Calu3 (cell line): ENCODE measurements at regions not wholly inside any gene's neighbourhood (a gene's known extent, or its start where the extent isn't known, plus 50 kb on each side); places are given as distances from the start of the nearest gene placed in this dataset.

ENCODE experiments used
- BruUV-seq: library from RNA; stranded (reverse); fragments of 400-500 nt; replicated peaks from 2 replicates; lab custom pipeline; 2021; lab: Mats Ljungman, UMichigan
- CTCF ChIA-PET: fragments of 300-600 bp; sonication (Branson Sonifier 250); formaldehyde crosslinking; loops from one replicate; lab custom pipeline; 2022; ENCODE audit warnings: antibody characterized with exemption; lab: Charles Lee
- DNase-seq: peaks from one replicate; pipeline ENCODE4 v3.0.0; 2022
- H3K27ac Mint-ChIP-seq: one replicate; pipeline ENCODE4 v1.8.0; 2022; ENCODE audit warnings: mixed read lengths; ENCODE audit not compliant: unreplicated experiment
- H3K27me3 Mint-ChIP-seq: one replicate; pipeline ENCODE4 v1.8.0; 2022; ENCODE audit warnings: mixed read lengths; ENCODE audit not compliant: unreplicated experiment
- H3K36me3 Mint-ChIP-seq: one replicate; pipeline ENCODE4 v1.8.0; 2022; ENCODE audit warnings: mild to moderate bottlenecking, moderate library complexity, mixed read lengths; ENCODE audit not compliant: insufficient read depth, unreplicated experiment
- H3K4me1 Mint-ChIP-seq: one replicate; pipeline ENCODE4 v1.8.0; 2022; ENCODE audit warnings: mild to moderate bottlenecking, low read depth, mixed read lengths; ENCODE audit not compliant: unreplicated experiment
- H3K4me3 Mint-ChIP-seq: one replicate; pipeline ENCODE4 v1.8.0; 2022; ENCODE audit warnings: mild to moderate bottlenecking, low read depth, moderate library complexity, mixed read lengths; ENCODE audit not compliant: unreplicated experiment
- H3K9me3 Mint-ChIP-seq: one replicate; pipeline ENCODE4 v1.8.0; 2022; ENCODE audit warnings: low read depth, mixed read lengths; ENCODE audit not compliant: unreplicated experiment
- intact Hi-C: fragments of 100-400 bp; cut with micrococcal nuclease; formaldehyde crosslinking; loops from one replicate; pipeline ENCODE4 v1.10.0; 2022; ENCODE audit not compliant: unreplicated experiment
- TF ChIP-seq, protein P1 (sequence below): fragments of 200-600 bp; IDR thresholded peaks from one replicate; pipeline ENCODE4 v1.8.0; 2022; ENCODE audit warnings: antibody characterized with exemption; ENCODE audit not compliant: unreplicated experiment

DNA sequence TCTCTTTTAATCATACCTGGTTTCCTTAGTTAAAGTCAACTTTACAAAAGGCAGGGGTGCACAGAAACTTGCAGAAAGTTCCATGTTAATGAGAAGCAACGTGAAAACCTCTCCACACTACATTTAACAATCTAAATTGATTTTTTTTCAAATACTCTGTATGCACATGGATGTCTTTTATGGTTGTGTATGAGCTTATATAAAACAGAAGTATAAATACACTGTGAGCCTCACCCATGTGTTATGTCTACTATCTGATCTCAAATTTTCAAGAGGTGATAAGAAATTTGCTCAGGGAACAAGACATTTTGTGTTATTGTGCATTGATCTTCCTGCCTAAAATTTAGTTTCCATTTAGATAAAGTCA, 617.6 kb downstream of the ADCYAP1 start:
- H3K4me1 Mint-ChIP-seq, result no peaks in the 10 kb centered on the region
- H3K27me3 Mint-ChIP-seq, result no peaks in the 10 kb centered on the region
- peaks cover 3% of the 10 kb centered on the region for H3K9me3 Mint-ChIP-seq
- intact Hi-C loops, result no loop called here
- H3K27ac Mint-ChIP-seq, result no peak overlapping the region
- CTCF ChIA-PET, result no interaction called here
- DNase-seq, result no peak
- no peak overlapping the region for H3K4me3 Mint-ChIP-seq
- TF ChIP-seq, protein P1, sequence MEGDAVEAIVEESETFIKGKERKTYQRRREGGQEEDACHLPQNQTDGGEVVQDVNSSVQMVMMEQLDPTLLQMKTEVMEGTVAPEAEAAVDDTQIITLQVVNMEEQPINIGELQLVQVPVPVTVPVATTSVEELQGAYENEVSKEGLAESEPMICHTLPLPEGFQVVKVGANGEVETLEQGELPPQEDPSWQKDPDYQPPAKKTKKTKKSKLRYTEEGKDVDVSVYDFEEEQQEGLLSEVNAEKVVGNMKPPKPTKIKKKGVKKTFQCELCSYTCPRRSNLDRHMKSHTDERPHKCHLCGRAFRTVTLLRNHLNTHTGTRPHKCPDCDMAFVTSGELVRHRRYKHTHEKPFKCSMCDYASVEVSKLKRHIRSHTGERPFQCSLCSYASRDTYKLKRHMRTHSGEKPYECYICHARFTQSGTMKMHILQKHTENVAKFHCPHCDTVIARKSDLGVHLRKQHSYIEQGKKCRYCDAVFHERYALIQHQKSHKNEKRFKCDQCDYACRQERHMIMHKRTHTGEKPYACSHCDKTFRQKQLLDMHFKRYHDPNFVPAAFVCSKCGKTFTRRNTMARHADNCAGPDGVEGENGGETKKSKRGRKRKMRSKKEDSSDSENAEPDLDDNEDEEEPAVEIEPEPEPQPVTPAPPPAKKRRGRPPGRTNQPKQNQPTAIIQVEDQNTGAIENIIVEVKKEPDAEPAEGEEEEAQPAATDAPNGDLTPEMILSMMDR, result no peak
- no TSS peak for BruUV-seq
- no peaks in the 10 kb centered on the region for H3K36me3 Mint-ChIP-seq

DNA sequence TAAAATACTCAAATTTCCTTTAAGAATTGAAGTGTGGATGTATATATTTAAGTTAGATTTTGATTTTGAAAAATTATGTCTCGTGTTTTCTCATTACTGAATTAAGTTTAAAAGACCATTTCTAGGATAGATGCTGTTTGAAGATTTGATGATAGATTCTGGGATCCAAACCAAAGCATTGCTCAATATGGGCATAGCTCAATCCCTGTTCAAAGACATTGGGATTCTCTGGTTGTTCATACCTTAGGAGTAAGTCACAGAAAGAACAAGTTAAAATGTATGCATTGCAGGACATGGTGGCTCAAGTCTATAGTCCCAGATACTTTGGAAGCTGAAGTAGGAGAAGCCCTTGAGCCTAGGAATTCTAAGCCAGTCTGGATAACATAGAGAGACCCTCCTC, 622.3 kb downstream of the ADCYAP1 start:
- no peak overlapping the region for H3K4me3 Mint-ChIP-seq
- no peak for DNase-seq
- TF ChIP-seq, protein P1, result no peak
- H3K27me3 Mint-ChIP-seq, result no peaks in the 10 kb centered on the region
- intact Hi-C loops, result loop anchor here (5.0 kb wide), 1 partner anchor 360 kb away; no protein-coding TSS in a partner anchor
- H3K27ac Mint-ChIP-seq, result no peak overlapping the region
- CTCF ChIA-PET, result interaction anchor here (0.6 kb wide), 1 partner anchor 1232 kb away, joined by 3 read pairs; no protein-coding TSS in a partner anchor
- no TSS peak for BruUV-seq
- no peaks in the 10 kb centered on the region for H3K4me1 Mint-ChIP-seq
- H3K36me3 Mint-ChIP-seq, result no peaks in the 10 kb centered on the region
- peaks cover 8% of the 10 kb centered on the region for H3K9me3 Mint-ChIP-seq

DNA sequence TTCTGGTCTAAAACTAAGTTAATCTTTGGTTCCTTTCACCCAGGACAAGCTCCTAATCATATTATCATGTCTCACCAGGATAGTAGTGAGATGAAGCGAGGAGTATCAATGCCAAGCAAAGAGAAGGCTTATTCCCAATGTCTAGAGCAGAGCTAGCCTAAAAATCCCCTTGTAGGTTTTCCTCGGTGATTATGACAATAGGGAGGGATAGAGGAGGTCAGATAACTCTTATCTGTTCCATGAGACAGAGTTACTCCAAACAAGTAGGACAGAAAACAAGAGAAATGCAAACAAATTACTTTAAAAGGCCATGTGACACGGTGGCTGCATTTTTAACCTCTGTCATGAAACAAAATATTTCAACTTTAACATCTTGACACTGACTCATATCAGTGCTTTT, 623.1 kb downstream of the ADCYAP1 start:
- H3K36me3 Mint-ChIP-seq, result no peaks in the 10 kb centered on the region
- DNase-seq, result no peak
- CTCF ChIA-PET, result interaction anchor here (0.6 kb wide), 1 partner anchor 1231 kb away, joined by 3 read pairs; no protein-coding TSS in a partner anchor
- peaks cover 5% of the 10 kb centered on the region for H3K9me3 Mint-ChIP-seq
- H3K27ac Mint-ChIP-seq, result no peak overlapping the region
- no peaks in the 10 kb centered on the region for H3K27me3 Mint-ChIP-seq
- BruUV-seq, result no TSS peak
- intact Hi-C loops, result loop anchor here (5.0 kb wide), 1 partner anchor 359 kb away; no protein-coding TSS in a partner anchor
- TF ChIP-seq, protein P1, result no peak
- no peak overlapping the region for H3K4me3 Mint-ChIP-seq
- H3K4me1 Mint-ChIP-seq, result no peaks in the 10 kb centered on the region

DNA sequence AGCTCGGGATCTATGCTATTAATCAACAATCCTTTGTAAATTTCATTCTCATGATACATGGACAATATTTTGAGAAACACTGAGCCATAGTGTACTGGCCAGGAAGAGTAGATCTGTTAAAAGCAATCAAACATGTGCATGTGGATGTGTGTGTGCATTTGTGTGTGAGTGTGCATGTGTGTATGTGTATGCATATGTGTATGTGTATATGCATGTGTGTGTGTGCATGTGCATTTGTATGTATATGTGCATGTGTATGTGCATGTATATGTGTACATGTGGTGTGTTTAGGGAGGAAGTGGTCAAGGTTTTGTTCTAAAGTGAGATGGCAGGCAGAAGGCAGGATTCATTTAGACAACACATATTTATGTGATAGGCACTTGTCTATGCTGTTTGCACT, 623.8 kb downstream of the ADCYAP1 start:
- Mint-ChIP-seq H3K9me3 (peaks cover 5% of the 10 kb centered on the region), H3K27ac (no peak overlapping the region), H3K4me3 (no peak overlapping the region), H3K36me3 (no peaks in the 10 kb centered on the region), H3K4me1 (no peaks in the 10 kb centered on the region), H3K27me3 (no peaks in the 10 kb centered on the region)
- TF ChIP-seq, protein P1, result no peak
- no peak for DNase-seq
- intact Hi-C loops, result loop anchor here (5.0 kb wide), 1 partner anchor 359 kb away; no protein-coding TSS in a partner anchor
- CTCF ChIA-PET, result no interaction called here
- BruUV-seq, result no TSS peak
